GM12875 (cell line): ENCODE measurements at regions not wholly inside any gene's neighbourhood (a gene's known extent, or its start where the extent isn't known, plus 50 kb on each side); places are given as distances from the start of the nearest gene placed in this dataset.

Experiments
- H3K4me3 ChIP-seq: one replicate; pipeline ENCODE4 v1.5.1; 2011; ENCODE audit warnings: low read depth, low read length, control low read depth
- CTCF ChIP-seq: IDR thresholded peaks from 2 replicates; pipeline ENCODE4 v1.5.1; 2011; ENCODE audit warnings: low read depth, mild to moderate bottlenecking, control low read depth, inconsistent platforms, low read length, moderate library complexity, borderline replicate concordance; ENCODE audit not compliant: insufficient read depth

GRCh38 chr1:38715415-38715814 is 144.2 kb downstream of the RRAGC start:
- TF ChIP-seq CTCF, result no peak
- H3K4me3 ChIP-seq, result no peak overlapping the region

GRCh38 chr1:38712046-38712445 is 147.5 kb downstream of the RRAGC start:
- TF ChIP-seq CTCF, result no peak
- no peak overlapping the region for H3K4me3 ChIP-seq

GRCh38 chr1:38708701-38709258 is 150.8 kb downstream of the RRAGC start:
- TF ChIP-seq CTCF, result no peak
- no peak overlapping the region for H3K4me3 ChIP-seq

- H3K4me3 ChIP-seq, result no peak overlapping the region
Observed at GRCh38 chr1:38701088-38701487, 158.5 kb downstream of the RRAGC start.

GRCh38 chr1:38700077-38700470 is 159.5 kb downstream of the RRAGC start:
- no peak overlapping the region for H3K4me3 ChIP-seq
- no peak for TF ChIP-seq CTCF

More at GRCh38 chr1:38701088-38701487, 158.5 kb downstream of the RRAGC start:
- no peak for TF ChIP-seq CTCF

- no peak for TF ChIP-seq CTCF
- no peak overlapping the region for H3K4me3 ChIP-seq
Observed at GRCh38 chr1:38699330-38700076, 160.1 kb downstream of the RRAGC start.

- no peak overlapping the region for H3K4me3 ChIP-seq
- TF ChIP-seq CTCF, result no peak
Observed at GRCh38 chr1:38697387-38697786, 162.2 kb downstream of the RRAGC start.
